Erythroblast (primary cell): ENCODE measurements at regions not wholly inside any gene's neighbourhood (a gene's known extent, or its start where the extent isn't known, plus 50 kb on each side); places are given as distances from the start of the nearest gene placed in this dataset.

Experiments used
- GATA1 ChIP-seq: IDR thresholded peaks from 2 replicates; pipeline ENCODE4 v1.6.1; 2011; ENCODE audit warnings: low read depth, mild to moderate bottlenecking, control low read depth, low read length, moderate library complexity
- POLR2A ChIP-seq: IDR thresholded peaks from 2 replicates; pipeline ENCODE4 v1.6.1; 2011; ENCODE audit warnings: mild to moderate bottlenecking, low read length

DNA sequence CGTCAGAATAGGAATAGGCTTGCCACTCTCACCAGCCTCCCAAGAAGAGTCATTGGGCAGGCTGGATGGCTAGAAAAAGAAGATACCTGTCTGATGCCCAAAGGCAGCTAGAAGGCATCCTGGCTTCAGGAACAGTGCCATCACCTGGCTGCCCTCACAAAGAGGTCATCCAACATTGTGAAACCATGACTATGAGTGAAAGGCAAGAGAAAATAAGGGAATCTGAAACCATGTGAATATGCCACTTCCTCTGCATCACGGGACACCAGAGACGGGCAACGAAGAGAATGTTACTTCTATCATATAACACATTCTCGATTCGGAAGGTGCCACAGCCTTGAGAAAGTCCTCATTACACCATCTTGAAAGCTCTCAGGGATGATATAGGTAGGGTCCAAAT is 182.0 kb downstream of the DAD1 start:
- TF ChIP-seq POLR2A (no peak), GATA1 (no peak)
